Muscle of arm (tissue), 1 donor: ENCODE measurements at regions not wholly inside any gene's neighbourhood (a gene's known extent, or its start where the extent isn't known, plus 50 kb on each side); places are given as distances from the start of the nearest gene placed in this dataset.
A peak's percentile ranks its signal among the peaks of the same experiment; 100 is the strongest.

Experiments used
- DNase-seq: peaks from one replicate; pipeline ENCODE4 v3.0.0-alpha.2; 2013

DNA sequence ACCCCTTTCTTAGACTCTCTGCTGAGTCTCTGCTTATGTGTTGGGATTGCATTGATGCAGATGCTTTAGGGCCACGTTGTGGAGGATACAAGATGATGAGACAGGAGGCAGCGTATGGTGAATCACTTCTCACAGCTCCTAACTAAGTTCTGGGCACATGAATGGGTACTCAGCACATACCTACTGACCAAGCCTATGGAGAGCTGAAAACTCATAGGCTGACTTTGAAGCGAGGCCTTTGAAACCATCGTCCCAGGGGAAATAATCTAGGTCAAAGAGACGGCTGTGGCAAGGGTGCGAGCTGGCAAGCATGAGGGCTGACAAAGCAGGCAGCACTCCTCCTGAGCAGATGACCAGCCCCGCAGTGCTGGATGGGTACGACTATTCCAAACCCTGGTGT lies 180.2 kb upstream of the TNP1 start:
- no peak for DNase-seq

DNA sequence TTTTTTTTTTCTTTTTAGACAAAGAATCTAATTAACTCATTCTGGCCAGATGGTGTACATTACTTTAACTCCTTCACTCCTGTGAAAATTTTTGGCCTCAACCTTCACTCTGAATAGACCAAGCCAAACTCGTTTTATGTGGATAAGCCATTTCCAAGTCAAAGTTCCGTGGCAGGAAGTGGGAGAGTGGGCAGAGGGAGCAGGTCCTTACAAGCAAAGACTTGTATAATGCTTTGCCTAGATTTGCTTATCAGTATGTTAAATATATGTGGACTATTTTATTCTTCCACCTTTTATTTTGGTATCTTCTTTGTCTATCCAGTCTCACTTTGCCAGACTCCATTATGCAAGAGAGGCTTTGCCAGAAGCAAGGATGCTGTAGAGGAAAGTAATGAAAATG lies 178.1 kb upstream of the TNP1 start:
- no peak for DNase-seq

DNA sequence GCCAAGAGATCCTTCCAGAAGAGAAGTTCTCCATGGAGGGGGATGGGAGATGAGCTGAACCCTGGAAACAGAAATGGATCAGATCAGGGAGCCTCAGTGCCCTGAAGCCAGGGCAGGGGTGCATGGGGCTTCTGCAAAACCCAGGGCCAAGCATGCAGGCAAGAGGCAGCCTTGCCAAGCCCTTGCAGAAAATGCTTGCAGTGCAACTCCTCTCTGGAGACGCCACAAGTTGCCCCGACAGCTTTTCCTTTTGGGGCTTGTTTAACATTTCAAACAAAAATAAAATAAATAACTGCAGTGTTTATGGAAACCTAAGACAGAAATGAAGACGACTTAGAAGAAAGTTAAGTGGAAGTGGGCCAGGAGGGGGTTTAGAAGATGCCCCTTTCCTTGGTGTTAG lies 177.5 kb upstream of the TNP1 start:
- no peak for DNase-seq

DNA sequence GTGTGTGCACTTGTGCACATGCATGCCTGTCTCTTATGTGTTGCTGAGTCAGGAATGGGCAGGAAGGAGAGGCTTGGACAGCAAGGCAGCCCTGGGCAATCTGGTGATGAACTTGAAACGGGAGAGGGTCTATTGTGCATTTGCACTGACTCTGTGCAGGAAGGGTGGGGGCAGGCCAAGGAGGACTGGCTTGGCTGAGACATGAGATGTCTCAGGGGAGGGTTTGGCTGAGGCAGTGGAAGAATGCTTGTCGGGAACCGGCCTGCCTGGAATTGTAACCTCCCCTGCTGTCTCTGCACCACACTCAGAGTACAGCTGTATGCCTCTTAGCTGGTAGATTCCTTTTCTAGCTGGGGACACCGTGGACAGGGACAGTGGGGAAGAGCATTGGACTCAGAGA lies 176.1 kb upstream of the TNP1 start:
- DNase-seq, result peak; percentile 78

DNA sequence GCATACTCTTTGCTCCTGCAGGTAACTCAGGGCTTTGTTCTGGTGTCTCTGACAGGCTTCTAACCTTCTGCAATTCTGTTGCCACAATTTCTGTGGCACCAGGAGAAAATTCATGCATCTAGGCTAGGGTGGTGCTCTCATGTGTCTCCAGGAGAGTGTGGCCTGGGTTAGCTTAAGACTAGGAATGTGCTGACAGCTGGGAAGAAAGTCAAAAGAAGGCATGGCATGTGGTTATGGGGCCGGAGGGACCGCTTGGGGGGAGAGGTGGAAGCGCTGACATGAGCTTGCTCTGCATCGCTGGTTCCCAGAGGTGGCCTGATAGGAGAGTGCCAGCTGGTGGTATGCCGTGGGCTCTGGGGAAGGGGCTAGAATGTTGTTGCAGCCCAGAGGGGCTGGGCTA lies 173.3 kb upstream of the TNP1 start:
- DNase-seq, result no peak

DNA sequence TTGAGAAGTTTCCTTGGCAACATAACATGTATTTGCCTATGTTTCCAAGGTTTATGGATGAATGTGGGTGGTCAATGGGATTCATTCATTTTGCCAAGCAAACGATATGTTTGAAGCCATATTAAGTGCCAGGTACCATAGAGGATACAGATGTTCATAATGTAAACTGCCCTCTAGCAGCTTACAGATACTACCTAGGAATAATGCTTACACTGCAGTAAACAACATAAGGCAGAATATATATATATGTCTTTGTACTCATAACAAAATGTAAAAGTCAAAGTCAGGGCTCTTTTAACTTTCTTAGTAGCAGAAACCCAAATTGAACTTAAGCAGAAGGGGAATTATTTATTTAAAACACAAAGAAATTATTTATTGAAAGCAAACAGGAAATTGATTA lies 171.6 kb upstream of the TNP1 start:
- DNase-seq, result no peak

DNA sequence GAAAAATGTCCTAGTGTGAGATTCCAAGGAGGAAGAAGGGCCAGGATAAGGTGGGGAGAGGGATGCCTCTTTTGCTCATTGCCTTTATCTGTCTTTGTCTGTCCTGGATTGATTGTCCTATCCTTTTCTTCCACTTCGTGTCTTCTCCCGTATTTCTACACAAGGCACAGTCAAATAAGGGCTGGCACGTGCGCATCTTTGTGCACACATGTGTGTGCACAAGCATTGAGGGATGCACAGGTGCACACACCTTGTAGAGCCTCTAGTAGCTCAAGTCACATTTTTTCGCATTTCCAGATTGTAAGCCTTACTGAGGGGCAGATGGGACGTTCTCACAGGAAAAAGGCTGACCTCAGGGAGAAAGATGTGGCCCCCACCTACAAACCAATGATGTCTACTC lies 170.2 kb upstream of the TNP1 start:
- no peak for DNase-seq

DNA sequence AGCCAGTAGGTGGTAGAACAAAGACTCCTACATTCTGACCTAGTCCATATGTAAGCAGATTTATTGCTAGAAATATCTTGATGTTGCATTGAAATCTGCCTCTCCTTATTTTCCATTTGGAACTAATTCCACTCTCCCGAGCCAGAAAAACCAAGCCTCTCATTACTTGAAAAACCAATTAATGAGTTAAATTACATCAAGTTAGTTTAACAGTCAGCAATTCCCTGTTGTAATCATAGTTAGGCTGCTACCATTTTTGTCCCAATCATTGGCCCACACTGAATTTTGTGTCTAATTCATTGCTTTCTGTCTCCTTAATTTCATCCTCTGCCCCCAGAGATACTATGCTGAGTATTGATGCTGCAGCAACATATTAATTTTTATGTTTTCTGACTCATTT lies 168.3 kb upstream of the TNP1 start:
- no peak for DNase-seq

DNA sequence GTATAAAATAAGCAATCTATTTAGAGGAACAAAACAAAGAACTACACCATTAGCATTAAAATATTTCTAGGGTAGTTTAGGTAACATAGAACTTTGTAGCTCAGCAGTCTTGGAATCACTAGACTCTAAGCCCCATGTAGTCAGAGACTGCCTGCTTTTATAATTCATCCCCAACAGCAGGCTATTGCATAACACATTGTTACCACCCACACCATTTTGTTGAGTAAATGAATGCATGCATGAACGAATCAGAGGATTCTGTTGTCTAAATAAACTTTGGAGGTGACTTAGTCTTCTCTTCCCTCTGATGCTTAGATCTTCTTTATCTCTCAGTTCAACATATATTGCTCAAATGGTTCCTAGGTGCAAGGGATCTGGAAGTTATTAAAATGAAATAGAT lies 167.6 kb upstream of the TNP1 start:
- no peak for DNase-seq

DNA sequence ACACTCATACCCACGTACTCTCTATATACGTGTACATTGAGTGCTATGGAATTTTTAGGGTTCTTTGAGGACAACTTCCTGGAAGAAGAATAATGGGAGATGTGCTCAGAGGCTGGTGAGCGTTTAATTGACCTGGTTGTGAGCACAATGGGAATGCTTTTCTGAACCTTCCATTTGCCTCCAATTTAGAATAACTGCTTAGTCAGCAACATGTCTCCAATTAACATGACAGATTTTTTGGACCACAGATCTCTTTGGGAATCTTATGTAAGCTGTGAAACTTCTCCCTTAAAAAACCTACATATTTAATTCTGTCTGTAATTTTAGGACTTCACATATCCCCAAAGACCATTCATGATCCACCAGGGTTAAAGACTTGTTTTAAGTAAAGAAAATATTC lies 166.7 kb upstream of the TNP1 start:
- DNase-seq, result no peak

DNA sequence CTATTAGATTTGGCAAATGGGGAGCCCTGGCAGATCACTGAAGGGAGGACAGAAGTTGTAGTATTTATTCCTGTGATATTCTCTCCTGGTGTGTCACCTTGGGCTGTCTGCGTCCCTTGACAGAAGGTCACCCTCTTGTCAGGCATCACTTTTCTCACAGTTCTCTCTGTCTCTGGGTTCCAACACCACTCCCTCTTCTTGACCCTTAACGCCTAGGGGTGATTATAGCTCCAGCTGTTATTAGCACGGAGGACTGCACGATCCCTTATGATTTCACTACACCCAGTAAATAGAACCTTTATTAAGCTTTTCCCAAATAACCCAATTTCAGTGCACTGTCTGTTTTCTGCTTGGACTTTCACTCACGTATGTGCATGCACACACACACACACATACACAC lies 166.3 kb upstream of the TNP1 start:
- no peak for DNase-seq

DNA sequence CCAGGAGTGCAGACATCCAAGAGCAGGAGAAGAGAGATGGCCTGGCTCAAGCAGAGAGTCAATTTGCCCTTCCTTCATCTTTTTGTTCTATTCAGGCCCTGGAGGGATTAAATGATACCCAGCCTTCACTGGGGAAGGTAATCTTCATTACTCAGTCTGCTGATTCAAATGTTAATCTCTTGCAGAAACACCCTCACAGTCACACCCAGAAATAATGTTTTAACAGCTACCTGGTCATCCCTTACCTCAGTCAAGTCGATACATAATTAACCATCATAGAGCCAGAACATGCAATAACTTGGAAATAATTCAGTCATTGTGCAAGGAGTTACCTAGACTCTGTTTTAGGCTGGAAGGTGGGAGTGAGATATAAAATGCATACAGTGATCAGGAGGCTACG lies 163.7 kb upstream of the TNP1 start:
- no peak for DNase-seq

DNA sequence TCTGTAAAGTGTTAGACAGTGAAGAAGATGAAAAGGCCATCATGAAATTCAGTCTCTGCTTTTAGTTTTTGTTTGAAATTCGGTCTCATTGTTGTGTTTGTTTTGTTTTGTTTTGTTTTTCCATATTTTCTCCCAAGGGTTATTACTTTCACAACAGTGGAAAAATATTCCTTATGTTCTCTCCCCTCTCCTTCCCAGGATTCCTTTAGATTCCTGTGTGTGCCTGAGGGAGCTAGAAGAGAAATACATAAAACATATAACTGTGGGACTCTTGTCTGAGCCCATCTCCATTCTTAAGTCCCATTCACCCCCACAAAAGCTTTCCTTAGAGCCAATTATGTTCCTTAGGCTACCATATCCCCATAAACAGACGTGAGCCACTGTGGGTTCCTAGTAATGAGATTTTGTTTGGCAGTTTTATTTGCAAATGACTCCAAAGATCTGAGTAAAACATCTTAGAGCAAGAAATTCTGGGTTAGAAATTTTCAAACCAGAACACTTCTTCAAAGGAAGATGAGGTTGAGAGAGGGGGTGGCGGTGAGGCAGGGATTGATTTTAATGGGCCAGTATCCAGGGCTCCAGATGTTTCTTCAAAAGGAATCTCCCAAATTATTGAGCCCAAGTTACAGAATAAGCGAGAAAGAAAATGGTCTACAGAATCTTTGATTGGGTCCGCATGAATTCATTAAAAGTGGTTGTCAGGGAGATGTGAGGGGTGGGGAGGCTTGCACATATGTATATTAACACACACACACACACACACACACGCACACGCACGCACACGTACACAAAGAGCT lies 157.8 kb upstream of the TNP1 start:
- no peak for DNase-seq

DNA sequence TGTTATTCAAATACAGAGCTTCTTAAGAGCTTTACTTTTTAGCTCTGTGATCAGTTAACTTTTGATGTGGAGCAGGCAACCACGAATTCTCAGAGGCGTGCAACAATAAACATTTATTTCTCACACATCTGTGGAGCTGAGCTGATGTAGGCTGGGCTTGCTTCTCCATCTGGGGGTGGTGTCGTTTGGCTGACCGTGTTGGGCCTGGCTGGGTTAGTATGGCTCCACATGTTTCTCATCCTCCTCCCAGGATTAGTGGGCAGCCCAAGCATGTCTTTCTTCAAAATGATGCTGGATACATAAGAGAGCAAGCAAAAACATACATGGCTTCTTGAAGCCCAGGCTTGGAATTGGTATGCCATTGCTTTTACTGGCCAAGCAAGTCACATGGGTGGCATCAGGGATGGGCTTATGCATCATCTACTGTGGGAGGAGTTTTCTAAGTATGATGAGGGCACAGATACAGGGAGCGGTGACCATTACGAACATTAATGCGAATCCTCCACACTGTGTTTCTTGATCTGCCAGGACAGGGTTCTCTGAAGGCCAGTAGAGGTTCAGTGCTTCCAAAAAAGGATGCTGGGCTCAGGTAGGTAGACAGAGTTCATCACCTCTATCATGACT lies 157.0 kb upstream of the TNP1 start:
- no peak for DNase-seq

DNA sequence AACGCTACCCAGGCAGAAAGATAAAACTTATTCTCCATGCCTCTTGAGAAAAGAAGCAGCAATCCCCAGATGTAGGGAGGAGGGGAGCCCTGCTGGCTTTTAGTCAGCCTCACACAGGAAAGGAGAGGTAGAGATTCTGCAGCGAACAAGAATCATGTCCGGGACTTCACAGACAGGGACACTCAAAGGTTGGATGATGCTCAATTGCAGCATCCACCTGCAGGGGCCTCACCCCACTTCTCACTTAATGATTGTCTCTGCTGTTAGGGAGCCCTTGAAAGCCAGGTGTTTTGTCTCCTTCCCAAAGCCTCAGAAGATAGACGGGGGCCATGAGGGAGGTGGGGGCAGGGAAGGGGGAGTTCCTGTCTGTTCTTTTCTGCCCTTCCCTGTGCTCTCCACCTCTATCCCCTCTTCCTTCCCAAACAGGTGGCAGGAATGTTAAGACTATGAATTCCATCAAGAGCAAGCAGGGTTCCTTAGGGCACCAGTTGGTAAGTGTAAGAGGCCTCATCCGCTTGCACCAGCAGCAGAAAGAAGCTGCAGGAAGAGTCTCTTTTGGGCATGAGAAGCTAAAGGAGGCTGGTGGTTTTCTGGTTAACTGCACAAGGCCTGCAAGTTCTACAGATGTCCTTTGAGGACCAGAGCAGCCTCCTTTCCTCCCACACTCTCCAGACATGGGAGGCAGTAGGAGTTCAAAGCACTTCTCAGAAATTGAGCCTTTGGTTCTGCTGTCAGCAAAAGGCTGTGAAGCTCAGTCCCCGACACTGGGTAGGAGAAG lies 154.7 kb upstream of the TNP1 start:
- no peak for DNase-seq

DNA sequence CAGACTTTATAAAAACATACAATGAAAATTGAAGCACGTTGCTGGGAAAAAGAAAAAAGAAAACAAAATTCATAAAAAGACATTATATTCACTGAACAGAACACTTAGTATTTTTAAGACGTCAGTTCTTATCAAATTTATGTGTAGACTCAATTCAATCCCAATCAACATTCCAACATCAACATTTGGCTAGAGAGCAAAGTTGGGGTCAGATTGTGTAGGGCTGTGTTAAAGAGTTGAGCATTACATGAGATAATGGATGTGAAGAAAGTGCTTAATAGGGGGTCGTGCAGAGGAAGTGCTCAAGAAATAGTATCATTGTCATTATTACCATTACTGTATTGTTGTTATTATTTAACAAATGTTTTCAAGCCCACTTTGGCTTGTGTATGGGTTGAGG lies 154.1 kb upstream of the TNP1 start:
- no peak for DNase-seq

DNA sequence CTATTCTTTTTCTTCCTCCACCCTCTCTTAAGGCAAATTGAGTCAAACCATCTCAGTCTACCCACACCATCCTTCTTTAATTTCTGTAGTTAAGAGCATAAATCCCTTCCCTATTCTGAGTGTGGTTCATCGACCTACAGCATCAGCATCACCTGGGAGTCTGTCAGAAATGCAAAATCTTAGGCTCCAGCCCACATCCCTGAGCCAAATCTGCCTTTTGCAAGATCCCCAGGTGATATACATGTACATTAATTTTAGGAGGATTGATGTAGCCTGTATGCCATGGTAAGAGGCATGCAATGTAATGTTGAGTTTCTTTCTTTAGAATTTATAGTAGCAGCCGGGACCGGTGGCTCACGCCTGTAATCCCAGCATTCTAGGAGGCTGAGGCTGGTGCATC lies 151.7 kb upstream of the TNP1 start:
- DNase-seq, result no peak

DNA sequence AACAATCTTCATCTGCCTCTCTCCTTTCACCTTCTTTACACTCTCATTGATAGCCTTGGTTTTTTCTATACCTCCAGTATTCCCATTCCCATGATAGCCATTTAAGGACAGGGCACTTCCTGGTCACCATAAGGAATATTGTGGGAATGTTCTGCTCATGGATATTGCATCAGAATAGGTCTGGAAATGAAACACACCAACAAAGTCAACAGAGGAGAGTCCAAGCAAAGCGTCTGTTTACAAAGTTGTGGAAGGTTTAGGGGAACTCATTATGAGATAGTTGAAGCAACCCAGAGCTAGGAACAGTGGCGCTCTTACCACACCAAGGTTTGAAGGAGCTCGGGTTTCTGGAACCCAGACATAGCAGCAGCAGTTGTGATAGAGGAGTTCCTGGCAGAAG lies 150.3 kb upstream of the TNP1 start:
- no peak for DNase-seq

DNA sequence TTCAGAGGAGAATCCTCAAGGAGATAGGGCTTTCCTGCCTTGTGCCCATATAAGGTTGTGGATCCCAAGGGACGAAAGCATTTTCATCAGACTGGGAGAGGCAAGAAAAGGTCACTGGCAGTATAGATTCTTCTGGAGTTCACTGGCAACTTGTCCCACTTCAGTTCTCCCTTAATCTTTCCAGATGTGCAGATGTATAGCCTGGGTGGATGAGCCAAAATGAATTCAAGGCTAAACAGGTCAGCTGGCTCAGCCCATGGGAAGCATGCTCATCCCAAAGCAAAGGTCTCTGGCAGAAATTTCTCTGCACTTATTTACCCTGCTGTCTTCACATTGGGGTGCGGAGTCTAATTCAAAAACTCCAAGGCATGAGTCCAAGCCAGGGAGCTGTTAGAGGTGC lies 148.9 kb upstream of the TNP1 start:
- DNase-seq, result peak; percentile 71

DNA sequence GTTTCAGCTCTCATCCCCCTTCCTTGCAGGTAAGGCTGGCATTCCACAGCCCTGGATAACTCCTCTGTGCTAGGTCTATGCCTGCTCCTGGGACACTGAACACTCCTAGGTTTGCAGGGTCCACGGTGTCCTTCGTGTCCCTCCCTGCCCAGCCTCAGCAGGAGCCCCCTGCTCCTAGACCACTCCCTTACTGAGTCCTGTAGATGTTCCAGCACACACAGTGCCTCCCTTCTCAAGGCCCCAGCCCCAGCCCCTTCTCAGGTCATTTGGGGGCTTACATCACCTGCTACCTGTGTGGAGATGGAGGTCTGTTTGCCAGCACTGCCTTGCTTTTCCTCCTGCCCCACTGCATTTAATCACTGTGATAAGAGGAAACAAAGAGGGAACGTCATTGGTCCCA lies 146.4 kb upstream of the TNP1 start:
- DNase-seq, result no peak

DNA sequence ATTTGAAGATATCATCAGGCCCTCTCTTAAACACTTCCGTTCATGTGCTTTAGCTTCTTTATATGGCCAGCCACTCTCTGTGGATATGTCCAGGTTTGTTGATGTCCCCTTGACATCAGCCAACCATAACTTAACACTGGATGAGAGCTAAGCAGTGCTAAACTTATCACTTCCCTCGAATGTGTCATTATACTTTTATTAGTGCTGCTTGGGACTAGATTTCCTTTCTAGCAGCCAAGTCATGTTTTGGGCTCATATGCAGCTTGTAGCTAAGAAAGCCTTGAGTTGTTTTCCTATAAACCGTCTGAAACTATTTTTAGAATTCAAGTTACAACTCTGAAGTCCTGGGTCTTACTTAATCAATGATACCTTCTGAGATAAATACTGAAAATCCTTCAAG lies 144.8 kb upstream of the TNP1 start:
- DNase-seq, result peak; percentile 54

DNA sequence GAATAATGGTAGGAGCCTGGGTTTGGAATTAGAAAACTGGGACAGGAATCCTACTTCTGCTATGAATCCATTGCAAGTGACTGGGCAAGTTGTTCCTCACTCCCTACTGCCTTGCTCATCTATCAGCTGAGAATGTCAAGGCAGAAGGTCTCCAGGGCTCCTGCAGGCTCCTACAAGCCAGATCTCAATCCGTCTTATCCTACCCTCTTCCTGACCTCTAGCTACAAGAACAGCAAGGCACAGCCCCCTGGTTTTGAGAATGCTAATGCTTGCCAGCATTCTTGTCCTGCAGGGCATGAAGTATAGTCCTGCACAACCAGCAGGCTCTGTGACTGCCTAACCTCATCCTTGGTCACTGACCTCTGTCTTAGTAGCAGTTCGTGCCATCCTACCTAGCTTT lies 141.9 kb upstream of the TNP1 start:
- no peak for DNase-seq

DNA sequence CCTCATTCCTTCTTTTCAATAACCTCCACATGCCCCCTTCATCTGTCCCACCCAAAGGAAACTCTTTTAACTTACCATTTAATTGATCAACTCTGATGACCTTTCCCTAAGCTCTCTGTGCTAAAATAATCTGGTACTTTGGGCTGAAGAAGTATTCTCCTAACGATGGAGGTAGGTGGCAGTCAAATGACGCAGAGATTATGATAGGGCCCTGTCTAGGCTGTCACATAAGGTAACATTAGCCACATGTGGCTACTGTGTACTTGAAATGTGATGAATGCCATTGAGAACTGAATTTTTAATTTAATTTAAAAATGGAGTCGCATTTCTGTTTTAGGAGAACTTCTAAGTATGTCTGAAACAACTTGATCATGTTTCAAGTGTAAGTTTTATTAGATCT lies 140.5 kb upstream of the TNP1 start:
- no peak for DNase-seq
